K562 (cell line): ENCODE measurements at regions not wholly inside any gene's neighbourhood (a gene's known extent, or its start where the extent isn't known, plus 50 kb on each side); places are given as distances from the start of the nearest gene placed in this dataset.

Experiments used
- ELF4 ChIP-seq: fragments of 450-650 bp; formaldehyde crosslinking; IDR thresholded peaks from 2 replicates; pipeline ENCODE4 v1.4.0; 2022; ENCODE audit warnings: missing genetic modification characterization
- EP300 ChIP-seq: IDR thresholded peaks from 2 replicates; pipeline ENCODE4 v1.6.1; 2012; ENCODE audit warnings: low read length, improper control_type of control experiment
- MAFG ChIP-seq: fragments of 450-650 bp; conservative IDR thresholded peaks from 2 replicates; pipeline ENCODE4 v1.6.1; 2016; ENCODE audit warnings: missing genetic modification characterization, missing compliant biosample characterization
- SRSF7 ChIP-seq: fragments of 200-400 bp; formaldehyde crosslinking; optimal IDR thresholded peaks from 2 replicates; pipeline ENCODE3; 2017; ENCODE audit warnings: mild to moderate bottlenecking, low read depth, low read length
- TF ChIP-seq, protein P1 (sequence below): fragments of 450-650 bp; IDR thresholded peaks from 2 replicates; pipeline ENCODE4 v1.6.1; 2016; ENCODE audit warnings: antibody characterized with exemption
- TF ChIP-seq, protein P2 (sequence below): fragments of 450-650 bp; formaldehyde crosslinking; IDR thresholded peaks from 2 replicates; pipeline ENCODE4 v1.4.0; 2020; ENCODE audit warnings: mild to moderate bottlenecking, moderate library complexity

DNA sequence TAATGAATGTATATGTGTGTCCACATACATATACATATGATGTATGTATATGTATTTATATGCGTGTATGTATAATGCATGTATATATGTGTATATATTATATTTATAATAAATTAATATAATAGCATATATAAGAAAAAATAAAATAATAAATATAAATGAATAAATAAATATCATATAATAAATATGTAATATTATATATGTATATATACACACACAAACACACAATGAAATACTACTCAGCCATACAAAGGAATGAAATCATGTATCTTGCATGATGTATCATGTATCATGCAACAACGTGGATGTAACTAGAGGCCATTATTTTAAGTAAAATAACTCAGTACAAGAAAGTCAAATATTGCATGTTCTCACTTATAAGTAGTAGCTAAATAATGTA, 788.7 kb upstream of the CHORDC1 start:
- TF ChIP-seq, protein P1, sequence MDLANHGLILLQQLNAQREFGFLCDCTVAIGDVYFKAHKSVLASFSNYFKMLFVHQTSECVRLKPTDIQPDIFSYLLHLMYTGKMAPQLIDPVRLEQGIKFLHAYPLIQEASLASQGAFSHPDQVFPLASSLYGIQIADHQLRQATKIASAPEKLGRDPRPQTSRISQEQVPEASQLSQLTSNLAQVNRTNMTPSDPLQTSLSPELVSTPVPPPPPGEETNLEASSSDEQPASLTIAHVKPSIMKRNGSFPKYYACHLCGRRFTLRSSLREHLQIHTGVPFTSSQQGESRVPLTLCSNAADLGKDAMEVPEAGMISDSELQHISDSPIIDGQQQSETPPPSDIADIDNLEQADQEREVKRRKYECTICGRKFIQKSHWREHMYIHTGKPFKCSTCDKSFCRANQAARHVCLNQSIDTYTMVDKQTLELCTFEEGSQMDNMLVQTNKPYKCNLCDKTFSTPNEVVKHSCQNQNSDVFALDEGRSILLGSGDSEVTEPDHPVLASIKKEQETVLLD: no peak
- TF ChIP-seq MAFG (tag) (no peak), EP300 (no peak), ELF4 (CRISPR knock-in tag) (no peak), SRSF7 (no peak)
- TF ChIP-seq, protein P2, sequence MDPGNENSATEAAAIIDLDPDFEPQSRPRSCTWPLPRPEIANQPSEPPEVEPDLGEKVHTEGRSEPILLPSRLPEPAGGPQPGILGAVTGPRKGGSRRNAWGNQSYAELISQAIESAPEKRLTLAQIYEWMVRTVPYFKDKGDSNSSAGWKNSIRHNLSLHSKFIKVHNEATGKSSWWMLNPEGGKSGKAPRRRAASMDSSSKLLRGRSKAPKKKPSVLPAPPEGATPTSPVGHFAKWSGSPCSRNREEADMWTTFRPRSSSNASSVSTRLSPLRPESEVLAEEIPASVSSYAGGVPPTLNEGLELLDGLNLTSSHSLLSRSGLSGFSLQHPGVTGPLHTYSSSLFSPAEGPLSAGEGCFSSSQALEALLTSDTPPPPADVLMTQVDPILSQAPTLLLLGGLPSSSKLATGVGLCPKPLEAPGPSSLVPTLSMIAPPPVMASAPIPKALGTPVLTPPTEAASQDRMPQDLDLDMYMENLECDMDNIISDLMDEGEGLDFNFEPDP (CRISPR knock-in tag): no peak
